ENCODE measurements at regions not wholly inside any gene's neighbourhood (a gene's known extent, or its start where the extent isn't known, plus 50 kb on each side); places are given as distances from the start of the nearest gene placed in this dataset.
"Not testable (repeated sequence)": the region's sequence is repeated elsewhere in the genome, so short reads cannot be mapped to it uniquely, and the experiment has no call there.

- intact Hi-C loops (cut with micrococcal nuclease), result no loop called here
Measured at GRCh38 chr10:33710006-33710405, 375.5 kb upstream of the NRP1 start.

GRCh38 chr10:33709008-33709753 lies 374.7 kb upstream of the NRP1 start:
- intact Hi-C loops (cut with micrococcal nuclease), result no loop called here

DNA sequence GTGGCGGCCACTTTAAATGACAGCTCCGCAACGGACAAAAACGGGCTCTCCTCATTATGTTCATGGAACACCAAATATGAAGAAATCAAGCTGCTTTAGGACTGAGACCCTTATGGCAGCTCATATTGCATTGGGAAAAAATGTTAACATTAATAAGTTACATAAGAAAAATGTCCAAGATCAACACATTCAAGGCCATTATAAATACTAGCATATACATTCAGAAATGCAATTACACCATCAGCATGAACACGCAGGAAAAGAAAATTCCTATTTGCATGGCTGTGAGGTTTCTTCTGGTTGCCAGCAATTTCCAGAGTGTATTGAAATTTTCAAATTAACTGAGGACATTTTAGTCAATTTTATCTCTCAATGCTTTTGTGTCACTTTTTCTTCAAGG lies 374.1 kb upstream of the NRP1 start:
- intact Hi-C loops (cut with micrococcal nuclease), result no loop called here

- intact Hi-C loops (cut with micrococcal nuclease), result no loop called here
Measured at GRCh38 chr10:33706746-33707145, 372.3 kb upstream of the NRP1 start.

GRCh38 chr10:33706191-33706590 lies 371.7 kb upstream of the NRP1 start:
- intact Hi-C loops (cut with micrococcal nuclease), result no loop called here

DNA sequence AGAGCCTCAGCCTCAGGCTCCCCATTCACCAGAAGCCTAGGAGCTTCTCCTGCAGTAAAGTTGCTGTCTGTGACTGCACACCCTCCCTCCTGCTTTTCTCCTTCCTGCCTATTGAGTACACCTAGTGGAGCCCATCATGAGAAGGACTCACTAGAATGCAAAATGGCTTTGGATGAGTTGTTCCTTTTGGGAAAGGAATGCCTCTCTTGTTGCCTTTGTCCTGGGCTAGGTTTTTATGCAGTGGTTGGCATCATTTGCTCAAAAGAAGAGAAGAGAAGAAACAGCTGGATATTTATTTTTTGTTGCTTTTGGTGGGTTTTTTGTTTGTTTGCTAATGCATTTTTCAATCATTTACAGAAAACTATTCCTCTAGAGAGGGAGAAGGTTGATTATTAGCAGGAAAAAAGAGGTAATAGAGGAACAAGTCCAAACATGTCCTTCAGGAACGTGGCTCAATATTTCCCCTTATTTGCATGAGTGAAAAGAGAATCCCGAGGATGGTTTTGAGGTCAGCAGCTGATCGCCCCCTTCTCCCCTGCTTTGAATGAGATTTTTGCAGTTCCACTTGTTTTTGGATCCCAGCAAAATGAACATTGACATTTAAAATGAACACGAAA lies 369.9 kb upstream of the NRP1 start:
- intact Hi-C loops (cut with micrococcal nuclease), result no loop called here

- intact Hi-C loops (cut with micrococcal nuclease), result no loop called here
Measured at GRCh38 chr10:33703501-33704213, 369.2 kb upstream of the NRP1 start.

DNA sequence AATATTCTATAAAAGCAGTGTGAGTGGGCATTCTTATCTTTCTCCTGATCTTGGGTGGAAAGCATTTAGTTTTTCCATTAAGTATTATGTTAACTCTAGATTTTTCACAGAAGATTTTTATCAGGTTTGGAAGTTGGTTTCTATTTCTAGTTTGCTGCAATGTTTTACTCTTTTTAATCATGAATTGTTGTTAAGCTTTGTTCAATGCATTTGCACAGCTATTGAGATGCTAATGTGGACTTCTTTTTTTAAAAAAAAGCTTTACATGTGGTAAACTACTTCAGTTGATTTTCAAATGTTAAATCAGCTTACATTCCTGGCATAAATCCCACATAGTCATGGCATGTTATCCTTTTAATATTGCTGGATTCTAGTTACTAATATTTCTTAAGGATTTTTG lies 363.6 kb upstream of the NRP1 start:
- intact Hi-C loops (cut with micrococcal nuclease), result no loop called here

DNA sequence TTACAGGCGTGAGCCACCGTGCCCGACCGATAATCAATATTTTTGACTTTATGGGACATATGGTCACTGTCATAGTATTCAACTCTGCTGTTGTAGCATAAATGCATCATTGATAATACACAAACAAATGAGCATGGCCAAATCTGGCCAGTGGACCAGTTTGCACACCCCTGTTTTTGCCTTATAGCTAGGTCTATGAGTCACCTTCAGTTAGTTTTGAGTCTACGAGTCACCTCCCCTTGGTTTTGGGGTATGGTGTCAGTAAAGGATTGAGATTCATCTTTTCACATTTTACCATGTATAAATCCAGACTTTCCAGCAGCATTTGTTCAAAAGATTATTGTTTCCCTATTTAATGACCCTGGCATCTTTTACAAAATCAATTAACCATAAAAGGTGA lies 362.5 kb upstream of the NRP1 start:
- intact Hi-C loops (cut with micrococcal nuclease), result no loop called here

DNA sequence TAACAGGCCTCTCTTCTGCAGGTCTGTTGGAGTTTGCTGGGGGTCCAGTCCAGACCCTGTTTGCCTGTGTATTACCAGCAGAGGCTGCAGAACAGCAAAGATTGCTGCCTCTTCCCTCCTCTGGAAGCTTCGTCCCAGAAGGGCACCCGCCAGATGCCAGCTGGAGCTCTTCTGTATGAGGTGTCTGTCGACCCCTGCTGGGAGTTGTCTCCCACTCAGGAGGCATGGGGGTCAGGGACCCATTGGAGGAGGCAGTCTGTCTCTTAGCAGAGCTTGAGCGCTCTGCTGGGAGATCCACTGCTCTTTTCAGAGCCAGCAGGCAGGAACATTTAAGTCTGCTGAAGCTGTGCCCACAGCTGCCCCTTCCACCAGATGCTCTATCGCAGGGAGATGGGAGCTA lies 361.1 kb upstream of the NRP1 start:
- intact Hi-C loops (cut with micrococcal nuclease), result no loop called here

GRCh38 chr10:33690536-33690935 lies 356.1 kb upstream of the NRP1 start:
- intact Hi-C loops (cut with micrococcal nuclease), result not testable (repeated sequence)

DNA sequence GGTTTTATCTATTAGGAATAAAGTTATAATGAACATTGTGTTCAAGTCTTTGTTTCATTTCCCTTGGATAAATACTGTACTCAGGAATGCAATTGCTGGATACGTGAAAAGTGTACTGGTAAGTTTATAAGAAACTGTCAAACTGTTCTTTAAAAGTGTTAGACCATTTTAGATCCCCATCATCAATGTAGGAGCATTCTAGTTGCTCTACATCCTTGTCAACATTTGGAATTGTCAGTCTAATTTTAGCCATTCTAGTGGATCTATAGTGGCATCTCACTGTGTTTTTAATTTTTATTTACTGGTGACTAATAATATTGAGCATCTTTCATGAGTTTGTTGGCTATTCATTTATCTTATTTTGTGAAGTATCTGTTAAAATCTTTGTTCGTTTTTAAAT lies 354.0 kb upstream of the NRP1 start:
- intact Hi-C loops (cut with micrococcal nuclease), result no loop called here

DNA sequence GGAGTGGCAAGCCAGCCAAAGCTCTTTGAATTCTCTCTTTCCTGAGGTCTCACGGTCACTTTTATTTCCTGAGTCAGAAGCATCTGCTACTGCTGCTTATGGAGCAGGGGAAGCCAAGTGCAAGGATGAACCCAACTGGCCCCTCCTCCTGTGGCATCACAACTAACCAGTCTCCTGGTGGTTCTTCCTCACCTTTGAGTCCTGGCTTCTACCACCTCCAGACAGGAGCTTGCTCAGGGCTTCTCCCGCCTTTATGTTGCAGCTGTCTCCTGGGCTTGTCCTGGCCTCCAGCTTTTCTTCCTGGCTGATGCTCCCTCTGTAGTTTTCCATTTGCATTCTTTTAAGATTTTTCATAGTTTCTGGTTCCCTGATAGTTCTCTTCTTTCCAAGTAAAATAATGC lies 349.7 kb upstream of the NRP1 start:
- intact Hi-C loops (cut with micrococcal nuclease), result no loop called here

DNA sequence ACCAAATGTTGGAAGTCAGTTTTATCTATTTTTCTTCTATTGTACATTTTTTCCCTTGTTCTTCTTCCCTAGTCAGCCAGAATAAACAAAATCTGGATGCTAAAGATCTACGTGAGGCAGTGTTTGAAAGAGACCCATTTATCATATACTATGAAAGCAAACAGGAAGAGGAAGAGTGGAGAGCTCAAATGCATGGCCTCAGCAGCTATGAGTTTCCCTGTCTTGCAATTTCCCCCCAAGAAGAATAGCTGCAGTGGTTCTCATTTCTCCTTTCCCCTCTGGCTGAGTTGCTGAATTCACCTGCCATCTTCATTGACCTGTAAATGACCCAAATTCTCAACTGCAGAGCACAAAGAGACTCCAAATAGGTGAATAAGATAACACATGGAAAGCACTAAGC lies 347.1 kb upstream of the NRP1 start:
- intact Hi-C loops (cut with micrococcal nuclease), result no loop called here

DNA sequence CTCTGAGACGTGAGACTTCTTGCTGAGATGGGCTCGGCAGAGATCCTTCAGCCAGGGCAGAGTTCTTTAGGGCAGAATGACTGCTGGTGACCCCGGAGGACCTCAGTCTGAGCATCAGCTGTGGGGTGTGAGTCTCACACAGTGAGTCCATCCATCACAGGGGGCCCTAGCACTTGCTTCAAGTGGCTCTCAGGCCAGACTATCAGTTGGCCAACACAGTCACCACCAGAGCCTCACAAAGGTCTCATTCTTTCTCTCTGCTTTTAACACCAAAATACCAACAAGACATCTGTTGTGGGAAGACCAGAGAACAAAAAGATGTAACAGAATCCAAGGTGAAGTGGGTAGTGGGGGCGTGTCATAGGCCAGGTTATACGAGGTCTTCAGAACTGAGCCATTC lies 345.6 kb upstream of the NRP1 start:
- intact Hi-C loops (cut with micrococcal nuclease), result no loop called here

DNA sequence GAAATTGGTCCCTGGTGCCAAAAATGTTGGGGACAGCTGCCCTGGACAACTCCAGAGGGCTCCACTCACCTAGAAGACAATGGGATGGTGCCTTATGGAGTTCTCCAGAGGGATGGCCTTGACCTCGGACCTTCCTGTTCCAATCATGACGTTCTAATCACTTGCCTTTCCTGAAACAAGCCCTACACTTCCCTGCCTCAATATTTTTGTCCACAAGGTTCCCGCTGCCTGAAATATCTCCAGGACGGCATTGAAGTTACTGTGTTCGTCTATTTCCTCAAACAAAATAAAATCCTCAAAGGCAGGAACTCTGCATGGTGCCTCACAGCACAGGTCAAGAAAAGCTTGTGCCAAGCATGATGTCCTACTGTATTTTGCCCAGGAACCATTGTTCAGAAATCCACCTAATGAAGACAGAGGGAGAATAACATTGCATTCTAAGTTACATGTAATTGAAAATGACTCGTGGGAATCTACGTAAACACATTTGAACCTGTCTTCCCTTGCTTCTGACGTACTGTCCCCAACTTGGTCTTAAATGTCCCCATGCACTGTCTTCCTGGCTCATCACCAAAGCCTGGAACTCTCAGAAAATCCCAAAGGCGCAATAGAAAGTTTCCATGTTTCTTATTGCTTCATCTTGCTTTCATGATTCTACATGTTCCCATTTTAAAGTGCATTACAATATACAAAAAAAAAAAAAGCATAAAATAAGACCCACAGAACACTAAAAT lies 342.3 kb upstream of the NRP1 start:
- intact Hi-C loops (cut with micrococcal nuclease), result no loop called here

DNA sequence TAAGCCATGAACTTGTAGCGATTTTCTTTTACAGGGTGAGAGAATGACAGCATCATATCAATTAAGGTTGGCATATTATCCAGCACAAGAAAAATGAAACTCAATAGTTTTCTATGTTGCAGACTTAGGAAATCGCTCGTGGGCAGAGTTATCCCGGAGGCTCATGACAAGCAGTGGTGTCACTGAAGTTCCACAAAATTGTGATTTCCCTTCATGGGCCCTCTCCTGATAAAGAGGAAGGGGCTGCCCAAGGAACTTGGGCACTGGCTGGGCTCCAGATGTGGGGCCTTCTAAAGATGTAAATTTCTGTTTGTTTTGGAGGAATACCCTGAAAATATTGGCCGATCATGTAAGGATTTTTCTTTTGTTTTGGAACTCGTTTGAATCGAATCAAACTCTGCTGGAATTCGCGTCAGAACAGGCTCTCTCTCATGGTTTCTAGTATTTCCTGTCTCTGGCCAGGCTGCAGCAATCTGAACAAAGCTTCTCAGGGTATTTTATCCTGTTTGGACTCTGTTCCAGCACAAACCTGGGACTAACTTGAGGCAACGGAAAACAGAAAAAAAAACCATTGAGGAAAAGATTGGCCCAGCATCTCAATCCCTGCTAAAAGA lies 340.6 kb upstream of the NRP1 start:
- intact Hi-C loops (cut with micrococcal nuclease), result no loop called here

GRCh38 chr10:33674491-33674890 lies 340.0 kb upstream of the NRP1 start:
- intact Hi-C loops (cut with micrococcal nuclease), result no loop called here

DNA sequence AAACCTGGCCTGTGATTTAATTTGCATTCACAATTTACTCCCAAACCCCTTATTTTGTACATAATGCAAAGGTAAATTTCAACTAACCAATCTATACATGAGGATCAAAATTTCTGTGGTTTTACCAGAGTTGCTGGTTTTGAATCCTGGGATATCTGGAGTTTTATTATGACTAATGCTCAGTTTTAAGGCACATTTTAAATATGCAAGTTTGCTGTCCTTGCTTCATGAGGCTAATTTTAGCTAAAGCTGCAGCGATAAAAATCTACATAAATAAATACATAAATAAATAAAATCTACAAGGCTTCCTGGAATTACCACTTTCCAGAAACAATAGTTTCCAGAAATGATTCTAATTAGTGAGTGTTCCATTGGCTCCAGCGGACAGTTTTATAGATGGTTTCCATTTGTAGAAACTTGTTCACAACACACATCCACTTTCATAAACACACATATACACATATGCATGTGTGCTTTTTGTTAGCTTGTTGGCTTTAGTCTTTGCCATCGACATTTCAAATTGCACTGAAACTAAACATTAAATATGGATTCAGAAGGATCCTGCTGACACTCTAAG lies 339.5 kb upstream of the NRP1 start:
- intact Hi-C loops (cut with micrococcal nuclease), result no loop called here

DNA sequence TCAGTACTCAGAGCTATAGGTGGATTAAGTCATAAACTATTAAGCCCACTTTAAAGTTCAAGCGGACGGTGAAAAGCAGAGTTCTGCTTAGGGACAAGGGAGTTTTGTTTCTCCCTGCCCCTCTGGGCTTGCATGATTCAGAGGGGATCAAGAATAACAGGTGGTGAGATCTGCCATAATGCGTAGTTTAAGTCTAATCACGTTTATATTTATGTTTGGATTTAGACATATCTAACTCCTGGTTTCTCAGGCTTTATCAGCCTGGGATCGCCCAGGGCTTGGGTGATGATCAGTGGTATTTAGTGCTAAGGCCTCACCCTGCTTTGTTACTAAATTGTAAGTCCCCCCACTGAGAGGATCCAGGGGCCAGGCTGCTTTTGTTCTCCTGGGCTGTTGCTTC lies 335.4 kb upstream of the NRP1 start:
- intact Hi-C loops (cut with micrococcal nuclease), result no loop called here
